ENCODE measurements at regions not wholly inside any gene's neighbourhood (a gene's known extent, or its start where the extent isn't known, plus 50 kb on each side); places are given as distances from the start of the nearest gene placed in this dataset.

- DNase-seq = peak; percentile 88
Observed at GRCh38 chr5:6832994-6833393, 119.8 kb downstream of the TENT4A start.

DNA sequence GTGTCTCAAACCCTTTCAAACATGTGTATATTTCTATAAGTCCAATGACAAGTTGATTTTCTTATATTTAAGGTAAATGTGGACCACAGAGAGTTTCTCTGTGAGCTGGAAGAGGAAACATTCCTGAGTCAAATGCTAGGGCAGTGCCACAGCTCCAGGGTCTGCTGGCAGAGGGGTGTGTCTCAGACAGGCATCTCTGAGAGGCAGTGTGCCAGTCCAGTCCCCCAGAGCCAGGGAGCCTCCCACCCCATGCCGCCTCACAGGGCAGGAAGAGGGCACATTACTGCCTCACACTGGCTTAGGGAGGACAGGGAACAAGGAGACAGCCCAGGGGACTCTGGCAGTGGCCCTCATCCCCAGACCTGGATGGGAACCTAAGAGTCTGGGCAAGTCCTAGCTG lies 120.2 kb downstream of the TENT4A start:
- DNase-seq = no peak

DNA sequence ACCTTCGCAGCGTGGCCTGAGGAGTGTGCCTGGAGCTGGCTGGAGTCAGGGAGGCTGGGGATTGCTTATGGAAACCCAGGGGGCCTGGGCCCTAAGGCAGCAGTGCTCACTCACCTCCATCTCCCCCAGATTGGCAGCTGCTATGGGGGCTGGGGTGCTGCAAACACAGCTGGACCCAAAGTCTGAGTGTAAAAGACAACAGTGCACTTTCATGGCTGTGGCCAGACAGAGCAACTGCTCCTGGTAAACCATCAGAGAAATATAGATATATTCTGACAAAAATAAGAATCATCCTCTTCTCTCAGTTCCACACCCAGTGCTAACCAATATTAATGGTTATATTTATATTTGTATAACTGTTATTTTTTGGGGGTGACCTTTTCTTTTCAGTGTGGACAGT lies 123.9 kb downstream of the TENT4A start:
- no peak for DNase-seq

DNA sequence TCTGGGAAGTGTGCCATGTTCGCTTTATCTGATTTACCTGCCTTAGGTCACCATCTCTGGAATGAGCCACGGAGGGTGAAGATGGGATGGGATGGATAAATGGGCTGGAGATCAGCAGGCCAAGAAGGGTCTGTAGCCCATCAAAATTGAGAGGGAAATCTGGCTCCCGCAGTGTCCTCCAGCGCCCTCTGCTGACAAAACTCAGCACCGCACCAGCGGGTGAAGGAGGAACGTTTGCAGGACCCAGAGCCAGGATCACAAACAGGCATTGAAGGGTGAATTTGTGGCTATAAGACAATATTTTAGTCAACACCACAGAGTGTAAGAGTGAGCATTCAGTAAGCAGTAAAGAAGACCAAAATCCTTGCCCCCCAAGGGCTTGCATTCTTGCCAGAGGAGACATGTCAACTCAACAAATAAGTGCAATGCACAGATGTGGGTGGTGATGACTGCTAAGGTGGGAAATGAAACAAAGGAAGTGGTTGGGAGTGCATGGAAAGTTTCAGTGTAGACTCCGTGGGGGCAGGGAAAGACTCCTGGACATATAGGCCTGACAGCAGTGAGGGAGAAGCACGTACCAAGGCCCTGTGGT lies 124.4 kb downstream of the TENT4A start:
- no peak for DNase-seq

- DNase-seq = no peak
Observed at GRCh38 chr5:6838736-6839135, 125.5 kb downstream of the TENT4A start.

GRCh38 chr5:6840136-6840793 lies 127.0 kb downstream of the TENT4A start:
- no peak for DNase-seq

DNA sequence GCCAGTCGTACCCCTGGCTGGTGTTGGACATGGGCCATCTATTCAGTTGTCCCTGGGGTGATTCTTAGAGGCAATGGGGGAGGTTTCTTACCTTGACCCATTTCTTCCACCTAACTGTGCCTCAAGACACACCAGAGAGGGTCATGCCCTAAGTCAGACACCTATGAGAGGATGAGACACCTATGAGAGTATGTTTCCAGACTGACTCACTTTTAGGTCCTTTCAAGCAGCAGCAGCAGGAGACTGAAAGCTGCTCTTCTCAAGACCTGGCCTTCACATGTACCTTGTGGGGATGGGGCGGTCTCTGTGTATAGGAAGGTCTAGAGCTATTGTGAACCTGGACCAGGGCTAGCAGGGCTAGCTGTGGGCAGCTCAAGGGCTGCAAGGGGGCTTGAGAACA lies 130.1 kb downstream of the TENT4A start:
- no peak for DNase-seq

DNA sequence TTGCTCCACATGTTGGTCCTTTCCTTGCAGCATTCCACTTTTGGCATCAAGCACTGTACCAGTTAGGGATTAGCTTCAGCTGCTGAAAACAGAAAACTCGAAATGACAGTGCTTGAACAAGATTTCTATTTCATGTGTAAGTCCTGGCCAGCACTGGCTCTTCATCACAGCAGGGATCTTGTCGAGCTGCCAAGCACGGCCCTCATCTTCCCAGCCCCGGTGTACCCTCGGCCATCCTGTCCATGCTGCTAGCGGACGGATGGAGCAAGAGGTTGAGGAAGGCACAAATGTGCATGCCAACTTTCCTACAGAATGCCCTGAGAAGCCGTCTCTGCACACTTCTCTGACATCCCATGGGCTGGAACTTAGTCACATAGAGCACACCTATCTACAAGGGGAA lies 130.6 kb downstream of the TENT4A start:
- DNase-seq = no peak

GRCh38 chr5:6845856-6846255 lies 132.6 kb downstream of the TENT4A start:
- DNase-seq = no peak

DNA sequence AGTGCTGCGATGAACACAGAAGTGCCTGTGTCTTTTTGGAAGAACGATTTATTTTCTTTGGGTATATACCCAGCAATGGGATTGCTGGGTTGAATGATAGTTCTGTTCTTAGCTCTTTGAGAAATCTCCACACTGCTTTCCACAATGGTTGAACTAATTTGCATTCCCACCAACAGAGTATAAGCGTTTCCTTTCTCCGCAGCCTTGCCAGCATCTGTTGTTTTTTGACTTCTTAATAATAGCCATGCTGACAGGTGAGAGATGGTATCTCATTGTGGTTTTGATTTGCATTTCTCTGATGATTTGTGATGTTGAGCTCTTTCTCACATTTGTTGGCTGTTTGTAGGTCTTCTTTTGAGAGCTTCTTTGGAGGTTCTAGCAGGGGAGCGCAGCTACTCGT lies 134.6 kb downstream of the TENT4A start:
- DNase-seq = no peak

DNA sequence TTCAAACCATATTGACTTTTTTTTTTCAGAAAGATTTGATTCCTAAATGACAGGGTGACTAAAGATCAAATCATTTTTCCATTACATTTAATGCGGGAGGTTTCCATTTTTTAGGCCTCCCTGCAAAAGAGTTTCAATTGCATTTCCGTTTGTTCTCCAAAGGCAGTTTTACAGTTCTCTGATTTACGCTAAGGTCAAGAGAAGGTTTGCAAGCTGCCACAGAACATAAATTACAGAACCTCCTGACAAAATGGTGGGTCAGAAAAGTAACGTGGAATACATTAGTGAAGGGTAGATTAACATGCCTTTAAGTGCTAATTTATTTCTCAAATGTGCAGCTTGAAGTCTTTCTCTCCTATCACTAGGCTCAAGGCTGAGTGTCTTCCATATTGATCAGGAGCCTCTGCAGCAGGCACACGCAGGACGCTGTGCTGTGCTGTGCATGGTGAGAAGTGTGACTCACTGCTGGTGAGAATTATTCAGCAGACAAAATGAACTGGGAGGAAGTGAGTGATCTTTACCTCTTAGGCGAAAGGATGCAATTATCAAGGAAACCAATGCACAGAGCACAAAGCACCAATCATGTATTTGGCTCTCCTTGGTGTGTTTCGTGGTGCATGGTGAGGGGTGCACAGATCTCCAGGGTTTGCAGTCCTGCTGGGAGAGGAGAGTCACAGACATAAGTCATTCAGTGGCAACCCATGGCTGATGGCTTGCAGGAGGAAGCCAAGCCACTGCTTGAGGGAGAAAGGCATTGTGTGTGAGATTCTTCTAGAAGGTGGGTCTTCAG lies 136.3 kb downstream of the TENT4A start:
- DNase-seq = no peak

DNA sequence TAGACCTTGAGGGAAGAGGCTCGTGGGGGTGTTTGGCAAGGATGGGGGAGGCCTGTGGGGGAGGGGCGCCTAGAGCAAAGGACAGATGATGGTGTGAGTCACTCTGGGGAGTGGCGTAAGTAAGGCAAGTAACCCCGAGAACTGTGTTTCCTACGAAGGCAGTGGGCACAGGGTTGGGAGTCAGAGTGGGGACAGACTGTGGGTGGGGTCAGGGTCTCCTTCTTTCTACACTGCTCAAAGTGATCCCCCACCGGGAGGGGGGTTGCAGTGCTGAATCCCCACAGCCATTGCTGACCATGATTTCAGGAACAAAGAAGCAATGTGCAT lies 136.8 kb downstream of the TENT4A start:
- no peak for DNase-seq

DNA sequence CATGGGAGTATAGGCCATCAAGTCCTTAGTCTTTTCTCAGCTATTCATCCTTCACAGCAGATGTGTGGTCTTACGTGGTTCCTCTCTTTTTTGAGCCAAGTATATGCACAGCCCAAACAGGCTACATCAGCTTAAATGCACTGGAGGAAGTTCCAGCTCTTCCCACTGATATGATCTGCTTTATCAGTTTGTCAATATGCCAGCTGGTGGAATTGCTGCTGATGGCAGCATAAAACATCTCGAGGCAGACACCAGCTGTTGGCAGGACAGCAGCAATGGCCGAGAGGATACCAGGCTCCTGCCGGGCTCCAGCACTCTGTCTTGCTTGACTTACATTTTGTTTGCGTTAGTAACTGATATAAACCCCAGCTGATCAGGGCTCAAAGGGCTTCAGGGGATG lies 143.4 kb downstream of the TENT4A start:
- DNase-seq = no peak

- DNase-seq = no peak
Observed at GRCh38 chr5:6858419-6858818, 145.2 kb downstream of the TENT4A start.

GRCh38 chr5:6859023-6859422 lies 145.8 kb downstream of the TENT4A start:
- no peak for DNase-seq

- no peak for DNase-seq
Observed at GRCh38 chr5:6859951-6860638, 146.9 kb downstream of the TENT4A start.

DNA sequence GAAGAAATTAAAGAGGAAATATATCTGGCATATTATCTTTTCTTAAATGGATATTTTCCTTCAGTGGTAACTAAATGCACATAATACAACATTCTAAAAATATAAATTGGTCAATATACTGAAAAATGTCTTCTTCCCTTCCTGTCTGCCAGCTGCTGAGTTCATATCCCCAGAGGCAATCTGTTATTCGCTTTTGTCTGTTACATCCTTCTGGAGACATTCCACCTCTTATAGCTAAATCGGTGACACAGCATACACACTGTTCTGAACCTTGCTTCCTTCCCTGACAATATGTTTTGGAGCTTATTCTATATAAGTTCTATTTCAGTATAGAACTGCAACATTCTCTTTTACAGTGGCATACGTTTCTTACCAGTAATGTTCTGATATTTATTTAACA lies 147.8 kb downstream of the TENT4A start:
- peak; percentile 53 for DNase-seq

- DNase-seq = no peak
Observed at GRCh38 chr5:6861667-6862066, 148.4 kb downstream of the TENT4A start.

DNA sequence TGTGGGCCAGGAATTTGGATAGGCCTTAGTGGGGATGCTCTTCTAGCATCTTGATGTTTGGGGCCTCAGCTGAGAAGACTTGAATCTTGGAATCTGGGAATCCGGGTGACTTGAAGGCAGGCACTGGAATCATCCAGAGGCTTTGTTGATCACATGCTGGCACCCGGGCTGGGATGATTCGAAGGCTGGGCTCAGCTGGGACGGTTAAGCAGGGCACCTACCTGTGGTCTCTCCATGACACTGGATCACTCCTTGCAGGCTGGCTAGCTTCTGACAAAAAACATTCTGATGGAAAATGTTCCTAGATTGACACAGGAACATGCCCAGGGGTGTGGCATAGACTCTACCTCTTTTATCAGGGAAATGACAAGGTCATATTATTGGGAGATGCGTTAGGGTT lies 149.1 kb downstream of the TENT4A start:
- DNase-seq = no peak

GRCh38 chr5:6867712-6868111 lies 154.5 kb downstream of the TENT4A start:
- DNase-seq = no peak

DNA sequence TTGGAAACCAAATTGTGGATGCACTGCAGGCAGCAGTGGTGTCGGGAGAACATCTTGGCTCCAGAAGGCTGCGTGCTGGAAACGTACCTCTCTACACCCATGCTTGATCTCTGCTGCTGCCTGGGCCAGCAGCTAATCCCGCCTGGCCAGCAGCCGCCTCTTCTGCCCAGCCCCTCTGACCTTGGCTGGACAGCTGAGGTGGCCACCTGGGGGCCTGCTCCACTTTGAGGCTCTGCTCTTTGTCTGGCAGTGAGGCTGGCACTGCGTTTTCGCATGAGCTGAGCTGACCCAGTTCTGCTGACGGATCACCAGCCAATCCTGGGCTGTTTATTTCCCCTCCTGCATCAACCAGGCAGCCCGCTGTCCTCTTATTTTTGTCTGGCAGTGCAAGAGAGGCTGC lies 154.9 kb downstream of the TENT4A start:
- DNase-seq = no peak

- DNase-seq = no peak
Observed at GRCh38 chr5:6868575-6869215, 155.5 kb downstream of the TENT4A start.

GRCh38 chr5:6869677-6870076 lies 156.4 kb downstream of the TENT4A start:
- DNase-seq = no peak

Data from NCI-H1694 treated with DMSO at 0.1 percent for 48 hours (cell line).